ENCODE measurements at regions not wholly inside any gene's neighbourhood (a gene's known extent, or its start where the extent isn't known, plus 50 kb on each side); places are given as distances from the start of the nearest gene placed in this dataset.
"Not testable (repeated sequence)": the region's sequence is repeated elsewhere in the genome, so short reads cannot be mapped to it uniquely, and the experiment has no call there.

GRCh38 chr14:38932653-38933000 lies 170.4 kb downstream of the SEC23A start:
- TF ChIP-seq CTCF (IDR thresholded peaks at IDR 0.05); POLR2AphosphoS5 (IDR thresholded peaks at IDR 0.05; ENCODE audit: low read depth, low read length); TCF7L2 (IDR thresholded peaks at IDR 0.05; ENCODE audit: low read depth, low read length); REST (IDR thresholded peaks at IDR 0.05; ENCODE audit: insufficient read depth in 1 of 2, low read depth in 2 of 2, low read length in 1 of 2): not testable (repeated sequence)

Measured in Panc1 (cell line).